Body of pancreas (tissue), 4 donors: ENCODE measurements at regions not wholly inside any gene's neighbourhood (a gene's known extent, or its start where the extent isn't known, plus 50 kb on each side); places are given as distances from the start of the nearest gene placed in this dataset.

Source experiments
- ATAC-seq: fragments of 150-250 bp; one replicate; pipeline ENCODE4 v1.9.1; 2016
- DNase-seq, 4 donors: peaks; one replicate each; pipeline ENCODE4 v3.0.0-alpha.2; 2019
- H3K27ac ChIP-seq, 4 donors: fragments of 200-600 bp; sonication (generic); 1 replicate in 3 of 4; 2 replicates in 1 of 4; pipeline versions ENCODE4 v1.5.1 to v1.6.1; 2016 to 2019; ENCODE audit warnings: mild to moderate bottlenecking in 1 of 4, mixed read lengths in 1 of 4, moderate library complexity in 1 of 4
- H3K27me3 ChIP-seq, 2 donors: fragments of 200-600 bp; sonication (generic); one replicate each; pipeline ENCODE4 v1.6.0; 2016; ENCODE audit warnings: mild to moderate bottlenecking in 1 of 2
- H3K36me3 ChIP-seq, 2 donors: fragments of 200-600 bp; sonication (generic); replicated peaks in 1 of 2; 2 replicates each; pipeline ENCODE4 v1.5.1; 2016; ENCODE audit warnings: low read depth in 2 of 2; ENCODE audit not compliant: insufficient read depth in 1 of 2
- H3K4me1 ChIP-seq: fragments of 200-600 bp; sonication (generic); one replicate; pipeline ENCODE4 v1.6.0; 2016
- H3K4me3 ChIP-seq, 2 donors: fragments of 200-600 bp; sonication (generic); 1 replicate in 1 of 2; 2 replicates in 1 of 2; pipeline ENCODE4 v1.5.1; 2016 to 2019
- H3K9me3 ChIP-seq, 3 donors: fragments of 200-600 bp; sonication (generic); 1 replicate in 2 of 3; 2 replicates in 1 of 3; pipeline ENCODE4 v1.5.1; 2016
- POLR2A ChIP-seq, 3 donors: fragments of 450-650 bp; IDR thresholded peaks; one replicate each; pipeline ENCODE4 v1.6.1; 2016; ENCODE audit warnings: antibody characterized with exemption in 3 of 3, mild to moderate bottlenecking in 2 of 3
- WGBS, 2 donors: methylation state at CpG; one replicate each; pipeline ENCODE4 v1.1.5; 2017; 5-methylcytosine and 5-hydroxymethylcytosine counted together
- intact Hi-C: fragments of 100-400 bp; cut with DNase I; formaldehyde crosslinking; loops from one replicate; pipeline ENCODE4 v1.15.1; 2023
- TF ChIP-seq, protein P1 (sequence below), 7 experiments: fragments of 450-650 bp in 4 of 7; fragments of 200-600 bp in 3 of 7; sonication (generic) in 3 of 7; IDR thresholded peaks; one replicate each; pipeline ENCODE4 v1.5.1; 2016 to 2019; ENCODE audit warnings: antibody characterized with exemption in 7 of 7

DNA sequence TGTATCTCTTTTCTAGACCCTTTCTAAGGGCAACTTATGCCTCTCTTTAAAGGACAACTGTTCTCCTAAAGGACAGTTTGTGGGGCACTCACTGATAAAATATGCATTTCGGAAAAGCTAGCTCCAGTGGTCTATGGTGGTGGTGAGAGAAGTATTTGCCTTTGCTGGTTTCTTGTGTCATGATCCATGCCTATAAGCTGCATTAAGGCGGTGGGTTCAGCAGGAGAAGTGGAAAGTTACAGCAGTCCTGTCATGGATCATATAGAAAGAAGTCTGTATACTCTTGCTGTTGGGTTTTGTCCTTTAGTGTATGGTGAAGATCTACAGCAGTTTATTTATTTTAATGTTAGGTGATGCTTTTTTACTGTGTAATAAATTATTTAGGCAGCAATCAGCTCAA lies 563.9 kb upstream of the PSMD7 start:
- no peaks in the 10 kb centered on the region for H3K27me3 ChIP-seq
- H3K27ac ChIP-seq = no peak overlapping the region
- 88 to 96% methylated on average over 2 of the region's 2 CpGs for WGBS, 2 donors
- H3K36me3 ChIP-seq = no peaks in the 10 kb centered on the region
- no peak for ATAC-seq
- intact Hi-C loops = no loop called here
- no peak overlapping the region for H3K4me3 ChIP-seq
- no peak for DNase-seq
- no peak for TF ChIP-seq POLR2A (IDR thresholded peaks at IDR 0.05)
- TF ChIP-seq, protein P1, sequence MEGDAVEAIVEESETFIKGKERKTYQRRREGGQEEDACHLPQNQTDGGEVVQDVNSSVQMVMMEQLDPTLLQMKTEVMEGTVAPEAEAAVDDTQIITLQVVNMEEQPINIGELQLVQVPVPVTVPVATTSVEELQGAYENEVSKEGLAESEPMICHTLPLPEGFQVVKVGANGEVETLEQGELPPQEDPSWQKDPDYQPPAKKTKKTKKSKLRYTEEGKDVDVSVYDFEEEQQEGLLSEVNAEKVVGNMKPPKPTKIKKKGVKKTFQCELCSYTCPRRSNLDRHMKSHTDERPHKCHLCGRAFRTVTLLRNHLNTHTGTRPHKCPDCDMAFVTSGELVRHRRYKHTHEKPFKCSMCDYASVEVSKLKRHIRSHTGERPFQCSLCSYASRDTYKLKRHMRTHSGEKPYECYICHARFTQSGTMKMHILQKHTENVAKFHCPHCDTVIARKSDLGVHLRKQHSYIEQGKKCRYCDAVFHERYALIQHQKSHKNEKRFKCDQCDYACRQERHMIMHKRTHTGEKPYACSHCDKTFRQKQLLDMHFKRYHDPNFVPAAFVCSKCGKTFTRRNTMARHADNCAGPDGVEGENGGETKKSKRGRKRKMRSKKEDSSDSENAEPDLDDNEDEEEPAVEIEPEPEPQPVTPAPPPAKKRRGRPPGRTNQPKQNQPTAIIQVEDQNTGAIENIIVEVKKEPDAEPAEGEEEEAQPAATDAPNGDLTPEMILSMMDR (IDR thresholded peaks at IDR 0.05) = no peak
- H3K4me1 ChIP-seq = no peaks in the 10 kb centered on the region
- H3K9me3 ChIP-seq = no peaks in the 10 kb centered on the region

DNA sequence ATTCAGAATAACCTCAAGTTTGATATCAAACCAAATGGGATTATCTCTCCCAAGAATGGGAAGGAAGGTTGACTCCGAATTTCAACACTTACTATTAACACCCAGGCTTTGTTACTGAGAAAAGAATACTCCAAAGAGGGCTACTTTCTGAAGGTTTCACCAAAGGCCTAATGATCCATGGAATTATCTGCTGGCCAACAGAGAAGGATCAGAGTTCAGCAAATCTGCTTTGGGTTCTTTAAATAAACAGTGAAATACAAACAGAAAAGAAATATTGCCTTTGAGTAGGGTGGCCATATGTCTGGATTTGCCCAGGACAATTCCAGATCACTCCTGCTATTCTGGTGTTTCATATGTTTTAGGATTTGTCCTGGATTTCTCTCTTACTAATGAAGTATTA lies 564.5 kb upstream of the PSMD7 start:
- TF ChIP-seq, protein P1 (IDR thresholded peaks at IDR 0.05) = no peak
- no peak for TF ChIP-seq POLR2A (IDR thresholded peaks at IDR 0.05)
- Histone ChIP-seq H3K36me3 (no peaks in the 10 kb centered on the region), H3K27ac (no peak overlapping the region), H3K4me1 (no peaks in the 10 kb centered on the region), H3K4me3 (no peak overlapping the region), H3K9me3 (no peaks in the 10 kb centered on the region), H3K27me3 (no peaks in the 10 kb centered on the region)
- 83 to 91% methylated on average over 1 of the region's 1 CpG for WGBS, 2 donors
- ATAC-seq (no peak), DNase-seq (no peak)
- intact Hi-C loops = no loop called here

DNA sequence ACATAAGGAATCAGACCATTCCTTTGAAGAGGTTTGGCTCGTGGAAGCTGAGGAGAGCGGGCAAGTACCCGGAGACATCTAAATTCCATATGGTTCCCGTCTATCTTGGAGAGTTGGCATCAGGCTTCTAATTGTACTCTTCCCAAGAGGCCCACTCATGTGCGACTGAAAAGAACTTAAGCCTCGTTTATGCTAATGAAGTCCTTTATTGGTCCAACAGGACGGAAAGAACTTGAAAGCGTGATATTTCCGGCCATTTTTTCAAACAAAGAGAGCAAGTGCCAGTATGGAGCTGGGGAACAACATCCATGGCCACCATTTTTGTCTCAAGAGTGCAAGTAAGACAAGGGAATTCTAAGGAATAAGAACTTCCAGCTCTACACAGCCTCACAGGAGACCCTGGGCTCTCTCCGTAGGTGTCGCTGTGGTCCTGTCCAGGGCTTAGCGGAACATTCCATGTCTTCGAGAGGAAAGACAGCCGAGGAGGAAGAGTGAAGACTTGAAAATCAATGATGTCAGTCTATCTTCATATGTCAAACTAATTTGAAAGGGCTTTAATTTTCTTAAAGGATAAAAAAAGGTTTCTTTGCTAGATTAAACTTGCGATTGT lies 566.0 kb upstream of the PSMD7 start:
- Histone ChIP-seq H3K9me3 (no peaks in the 10 kb centered on the region), H3K36me3 (no peaks in the 10 kb centered on the region), H3K27ac (no peak overlapping the region), H3K27me3 (no peaks in the 10 kb centered on the region), H3K4me3 (no peak overlapping the region), H3K4me1 (no peaks in the 10 kb centered on the region)
- no peak for ATAC-seq
- 76 to 79% methylated on average over 15 of the region's 15 CpGs for WGBS, 2 donors
- no peak for DNase-seq
- intact Hi-C loops = no loop called here
- TF ChIP-seq POLR2A (IDR thresholded peaks at IDR 0.05) = no peak
- TF ChIP-seq, protein P1 (IDR thresholded peaks at IDR 0.05) = no peak

DNA sequence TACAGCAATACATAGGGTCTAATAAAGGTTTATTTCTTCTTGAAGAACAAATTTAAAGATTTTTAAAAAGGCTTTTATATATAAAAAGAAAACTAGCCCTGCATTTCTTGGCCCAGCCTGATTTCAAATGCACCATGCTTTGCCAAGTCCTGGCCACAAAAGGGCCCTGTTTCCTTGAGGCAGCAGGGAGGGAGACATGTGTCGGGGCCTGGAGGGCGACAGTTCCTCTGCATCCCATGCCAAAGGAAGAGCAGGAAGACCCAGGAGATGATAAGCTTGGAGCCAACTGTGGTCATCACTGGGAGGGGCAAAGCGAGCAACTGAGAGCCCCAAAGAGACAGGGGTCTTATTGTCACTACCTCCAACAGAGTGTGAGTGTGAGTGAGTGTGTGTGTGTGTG lies 571.5 kb upstream of the PSMD7 start:
- Histone ChIP-seq H3K27me3 (no peaks in the 10 kb centered on the region), H3K4me3 (no peak overlapping the region), H3K4me1 (no peaks in the 10 kb centered on the region), H3K27ac (no peak overlapping the region), H3K9me3 (no peaks in the 10 kb centered on the region), H3K36me3 (no peaks in the 10 kb centered on the region)
- intact Hi-C loops = no loop called here
- no peak for TF ChIP-seq POLR2A (IDR thresholded peaks at IDR 0.05)
- TF ChIP-seq, protein P1 (IDR thresholded peaks at IDR 0.05) = no peak
- 76% methylated on average over 3 of the region's 3 CpGs for WGBS, 2 donors
- ATAC-seq (no peak), DNase-seq (no peak)

DNA sequence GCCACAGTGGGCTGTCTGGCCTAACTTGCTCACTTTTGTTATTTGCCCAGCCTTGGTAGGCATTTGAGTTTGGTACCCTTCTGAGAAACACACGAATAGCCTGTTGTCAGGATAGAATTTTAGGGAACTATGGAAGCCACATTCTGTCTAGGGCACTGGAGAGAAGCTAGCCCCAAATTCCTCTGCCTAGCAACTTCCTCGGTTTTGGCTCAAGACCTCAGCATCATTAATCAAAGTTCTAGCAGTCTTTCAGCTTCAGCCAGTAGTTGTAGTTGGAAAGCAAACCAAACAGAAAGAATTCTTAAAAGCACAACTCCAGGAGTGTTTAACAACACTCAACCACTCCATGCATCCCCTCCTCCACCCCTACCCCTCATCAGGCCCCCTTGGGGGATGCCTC lies 572.1 kb upstream of the PSMD7 start:
- Histone ChIP-seq H3K4me1 (no peaks in the 10 kb centered on the region), H3K36me3 (no peaks in the 10 kb centered on the region), H3K9me3 (no peaks in the 10 kb centered on the region), H3K27me3 (no peaks in the 10 kb centered on the region), H3K27ac (no peak overlapping the region), H3K4me3 (no peak overlapping the region)
- WGBS, 2 donors = 38 to 42% methylated on average over 2 of the region's 2 CpGs
- no peak for TF ChIP-seq POLR2A (IDR thresholded peaks at IDR 0.05)
- TF ChIP-seq, protein P1 (IDR thresholded peaks at IDR 0.05) = no peak
- ATAC-seq (no peak), DNase-seq (no peak)
- intact Hi-C loops = no loop called here
